H9 (cell line): ENCODE measurements at regions not wholly inside any gene's neighbourhood (a gene's known extent, or its start where the extent isn't known, plus 50 kb on each side); places are given as distances from the start of the nearest gene placed in this dataset.

ENCODE experiments used
- DNase-seq: peaks from one replicate; pipeline ENCODE4 v3.0.0-alpha.2; 2017
- H2AFZ ChIP-seq: one replicate; pipeline ENCODE4 v1.6.1; 2013; ENCODE audit warnings: mild to moderate bottlenecking, low read length, control low read depth, moderate library complexity
- H2AK5ac ChIP-seq: 2 replicates; pipeline ENCODE4 v1.6.1; 2013; ENCODE audit warnings: low read length, control low read depth, mixed read lengths; ENCODE audit not compliant: insufficient read length
- H2BK120ac ChIP-seq: one replicate; pipeline ENCODE4 v1.6.1; 2013; ENCODE audit warnings: low read depth, mild to moderate bottlenecking, low read length, control low read depth, inconsistent platforms; ENCODE audit not compliant: poor library complexity, severe bottlenecking
- H2BK12ac ChIP-seq: 2 replicates; pipeline ENCODE4 v1.6.1; 2013; ENCODE audit warnings: low read length, control low read depth, mixed read lengths, low read depth; ENCODE audit not compliant: insufficient read length
- H2BK15ac ChIP-seq: 2 replicates; pipeline ENCODE4 v1.6.1; 2013; ENCODE audit warnings: low read depth, low read length, control low read depth
- H2BK20ac ChIP-seq: one replicate; pipeline ENCODE4 v1.6.1; 2013; ENCODE audit warnings: low read depth, mild to moderate bottlenecking, low read length, control low read depth, inconsistent platforms; ENCODE audit not compliant: poor library complexity, severe bottlenecking
- H2BK5ac ChIP-seq: 2 replicates; pipeline ENCODE4 v1.6.1; 2013; ENCODE audit warnings: low read length, control low read depth, mixed read lengths; ENCODE audit not compliant: insufficient read length
- H3K14ac ChIP-seq: 2 replicates; pipeline ENCODE4 v1.6.1; 2013; ENCODE audit warnings: low read length, control low read depth; ENCODE audit not compliant: insufficient read depth
- H3K18ac ChIP-seq: 2 replicates; pipeline ENCODE4 v1.6.1; 2013; ENCODE audit warnings: low read depth, mild to moderate bottlenecking, mixed read lengths, low read length, control low read depth; ENCODE audit not compliant: insufficient read length
- H3K23ac ChIP-seq: 2 replicates; pipeline ENCODE4 v1.6.1; 2013; ENCODE audit warnings: low read length, control low read depth, mixed read lengths, low read depth; ENCODE audit not compliant: insufficient read length
- H3K23me2 ChIP-seq: 2 replicates; pipeline ENCODE4 v1.6.1; 2013; ENCODE audit warnings: low read depth, mild to moderate bottlenecking, mixed read lengths, low read length, control low read depth; ENCODE audit not compliant: insufficient read length, poor library complexity, severe bottlenecking
- H3K27ac ChIP-seq: 2 replicates; pipeline ENCODE4 v1.5.1; 2013; ENCODE audit warnings: low read length, control low read depth, mixed read lengths, low read depth; ENCODE audit not compliant: insufficient read length
- H3K27me3 ChIP-seq: 2 replicates; pipeline ENCODE4 v1.6.1; 2013; ENCODE audit warnings: low read length, control low read depth, inconsistent platforms; ENCODE audit not compliant: insufficient read depth
- H3K4ac ChIP-seq: 2 replicates; pipeline ENCODE4 v1.6.1; 2013; ENCODE audit warnings: low read depth, mild to moderate bottlenecking, control low read depth, inconsistent platforms, low read length, moderate library complexity
- H3K4me1 ChIP-seq: 2 replicates; pipeline ENCODE4 v1.6.1; 2013; ENCODE audit warnings: low read length, control low read depth, inconsistent platforms; ENCODE audit not compliant: insufficient read depth
- H3K4me2 ChIP-seq: 2 replicates; pipeline ENCODE4 v1.6.1; 2013; ENCODE audit warnings: low read length, control low read depth, mixed read lengths; ENCODE audit not compliant: insufficient read length, insufficient read depth
- H3K56ac ChIP-seq: 2 replicates; pipeline ENCODE4 v1.6.1; 2013; ENCODE audit warnings: low read depth, mild to moderate bottlenecking, mixed read lengths, low read length, control low read depth; ENCODE audit not compliant: insufficient read length
- H3K79me1 ChIP-seq: 2 replicates; pipeline ENCODE4 v1.6.1; 2013; ENCODE audit warnings: low read depth, mild to moderate bottlenecking, moderate library complexity, low read length, control low read depth, inconsistent platforms; ENCODE audit not compliant: insufficient read depth, poor library complexity, severe bottlenecking
- H3K79me2 ChIP-seq: 2 replicates; pipeline ENCODE4 v1.6.1; 2013; ENCODE audit warnings: low read length, control low read depth, inconsistent platforms; ENCODE audit not compliant: insufficient read depth
- H3K9ac ChIP-seq: 2 replicates; pipeline ENCODE4 v1.6.1; 2013; ENCODE audit warnings: low read length, control low read depth, mixed read lengths; ENCODE audit not compliant: insufficient read length; ENCODE audit errors: extremely low read depth
- H3K9me3 ChIP-seq: one replicate; pipeline ENCODE4 v1.6.1; 2013; ENCODE audit warnings: low read depth, low read length, inconsistent platforms; ENCODE audit not compliant: control insufficient read depth
- H3T11ph ChIP-seq: one replicate; pipeline ENCODE4 v1.6.1; 2013; ENCODE audit warnings: mild to moderate bottlenecking, low read length, control low read depth, inconsistent platforms
- H4K20me1 ChIP-seq: one replicate; pipeline ENCODE4 v1.6.1; 2013; ENCODE audit not compliant: control insufficient read depth, insufficient read length, insufficient read depth
- H4K5ac ChIP-seq: 2 replicates; pipeline ENCODE4 v1.6.1; 2013; ENCODE audit warnings: low read depth, mild to moderate bottlenecking, mixed read lengths, low read length, control low read depth; ENCODE audit not compliant: insufficient read length
- H4K8ac ChIP-seq: replicated peaks from 2 replicates; pipeline ENCODE4 v1.6.1; 2013; ENCODE audit warnings: low read length, control low read depth, mixed read lengths, low read depth; ENCODE audit not compliant: insufficient read length
- H4K91ac ChIP-seq: 2 replicates; pipeline ENCODE4 v1.6.1; 2013; ENCODE audit warnings: low read depth, mild to moderate bottlenecking, moderate library complexity, mixed read lengths, low read length, control low read depth; ENCODE audit not compliant: insufficient read length
- H3K27ac Mint-ChIP-seq, 3 experiments: 2 replicates in 2 of 3; 3 replicates in 1 of 3; pipeline ENCODE4 v1.8.0; 2020 to 2021; ENCODE audit warnings: mixed read lengths in 3 of 3, mild to moderate bottlenecking in 1 of 3, moderate library complexity in 1 of 3
- H3K27me3 Mint-ChIP-seq: 2 replicates; pipeline ENCODE4 v1.8.0; 2021; ENCODE audit warnings: low read depth, mild to moderate bottlenecking, moderate library complexity, mixed read lengths
- H3K36me3 Mint-ChIP-seq, 3 experiments: 2 replicates in 2 of 3; 3 replicates in 1 of 3; pipeline ENCODE4 v1.8.0; 2020 to 2021; ENCODE audit warnings: low read depth in 3 of 3, mixed read lengths in 3 of 3; ENCODE audit not compliant: insufficient read depth in 1 of 3
- H3K4me1 Mint-ChIP-seq, 2 experiments: 2 replicates each; pipeline ENCODE4 v1.8.0; 2020; ENCODE audit warnings: mixed read lengths in 2 of 2
- H3K4me3 Mint-ChIP-seq, 2 experiments: 2 replicates in 1 of 2; 3 replicates in 1 of 2; pipeline ENCODE4 v1.8.0; 2020 to 2021; ENCODE audit warnings: mild to moderate bottlenecking in 2 of 2, mixed read lengths in 2 of 2, moderate library complexity in 1 of 2
- H3K9me3 Mint-ChIP-seq, 2 experiments: 2 replicates in 1 of 2; 3 replicates in 1 of 2; pipeline ENCODE4 v1.8.0; 2020; ENCODE audit warnings: mild to moderate bottlenecking in 2 of 2, mixed read lengths in 2 of 2, moderate library complexity in 1 of 2
- CTCF ChIP-seq: fragments of 200-600 bp; sonication (generic); conservative IDR thresholded peaks from 3 replicates; pipeline ENCODE4 v1.8.0; 2021; ENCODE audit warnings: antibody characterized with exemption, mild to moderate bottlenecking
- WGBS: extraction: QIAGEN DNeasy Blood & Tissue Kit; methylation state at CpG from one replicate; pipeline ENCODE4 v1.1.7; 2013; ENCODE audit warnings: missing lambda C conversion rate, low lambda C conversion rate, mixed read lengths; ENCODE audit not compliant: insufficient read length; ENCODE audit errors: extremely low coverage; 5-methylcytosine and 5-hydroxymethylcytosine counted together

- Mint-ChIP-seq H3K4me1 (peaks cover 5% of the 10 kb centered on the region in 2 experiments), H3K9me3 (peaks cover under 1 to 8% of the 10 kb centered on the region in 2 experiments; a peak in 2 of 5 replicates), H3K4me3 (no peak overlapping the region), H3K27ac (no peak overlapping the region), H3K27me3 (no peaks in the 10 kb centered on the region), H3K36me3 (peaks cover under 1 to 2% (median under 1%) of the 10 kb centered on the region in 3 experiments; a peak in 3 of 7 replicates)
- H2AFZ ChIP-seq = no peak overlapping the region
- H2AK5ac ChIP-seq = no peak overlapping the region
- H3K27me3 ChIP-seq = no peaks in the 10 kb centered on the region
- H3K9ac ChIP-seq = no peak overlapping the region
- H3K56ac ChIP-seq = no peak overlapping the region
- no peaks in the 10 kb centered on the region for H3K79me2 ChIP-seq
- H3T11ph ChIP-seq = no peak overlapping the region
- H2BK15ac ChIP-seq = no peak overlapping the region
- H4K20me1 ChIP-seq = no peaks in the 10 kb centered on the region
- H2BK12ac ChIP-seq = no peak overlapping the region
- H3K4me1 ChIP-seq = peaks cover 4% of the 10 kb centered on the region; the same call in 1 of the 2 replicates
- H3K79me1 ChIP-seq = no peaks in the 10 kb centered on the region
- no peak for TF ChIP-seq CTCF
- no peak overlapping the region for H4K5ac ChIP-seq
- no peak overlapping the region for H3K4ac ChIP-seq
- H3K23me2 ChIP-seq = no peaks in the 10 kb centered on the region
- no peak overlapping the region for H2BK5ac ChIP-seq
- no peak overlapping the region for H3K18ac ChIP-seq
- no peak overlapping the region for H3K14ac ChIP-seq
- no CpG with 5 or more reads among the region's 2 CpGs for WGBS
- no peak overlapping the region for H2BK20ac ChIP-seq
- no peak overlapping the region for H4K8ac ChIP-seq
- no peak overlapping the region for H4K91ac ChIP-seq
- no peaks in the 10 kb centered on the region for H3K9me3 ChIP-seq
- H3K4me2 ChIP-seq = no peak overlapping the region
- no peak for DNase-seq
- no peak overlapping the region for H3K27ac ChIP-seq
- H2BK120ac ChIP-seq = no peak overlapping the region
- no peak overlapping the region for H3K23ac ChIP-seq
These were observed 81.1 kb upstream of the LARP1 start for GRCh38 chr5:154674029-154674428.
